HepG2 (cell line): ENCODE measurements at regions not wholly inside any gene's neighbourhood (a gene's known extent, or its start where the extent isn't known, plus 50 kb on each side); places are given as distances from the start of the nearest gene placed in this dataset.

Experiments
- ARNT2 ChIP-seq: sonication (generic); formaldehyde crosslinking; IDR thresholded peaks from 2 replicates; pipeline ENCODE4 v1.8.0; 2022; ENCODE audit warnings: mild to moderate bottlenecking, low read depth, missing genetic modification reagents, moderate library complexity
- CREB3 ChIP-seq: sonication (generic); formaldehyde crosslinking; IDR thresholded peaks from 2 replicates; pipeline ENCODE4 v1.5.0; 2020; ENCODE audit warnings: missing genetic modification reagents
- FOXA1 ChIP-seq, 2 experiments: fragments of 450-650 bp in 1 of 2; sonication (generic) in 1 of 2; formaldehyde crosslinking in 1 of 2; IDR thresholded peaks; 2 replicates each; pipeline versions ENCODE4 v1.4.0 to v1.6.1; 2016 to 2020; ENCODE audit warnings: missing genetic modification reagents in 1 of 2
- FOXJ3 ChIP-seq: sonication (generic); formaldehyde crosslinking; IDR thresholded peaks from 2 replicates; pipeline ENCODE4 v1.4.0; 2020; ENCODE audit warnings: missing genetic modification reagents, mild to moderate bottlenecking, borderline replicate concordance
- HMGXB4 ChIP-seq, 2 experiments: sonication (generic) in 1 of 2; formaldehyde crosslinking in 1 of 2; IDR thresholded peaks; 2 replicates each; pipeline versions ENCODE4 v1.4.0 to v1.6.1; 2018 to 2020; ENCODE audit warnings: missing genetic modification reagents in 2 of 2, borderline replicate concordance in 1 of 2, low read depth in 1 of 2, mild to moderate bottlenecking in 1 of 2, missing biosample characterization in 1 of 2
- NCOR1 ChIP-seq: fragments of 200-600 bp; sonication (generic); IDR thresholded peaks from 2 replicates; pipeline ENCODE4 v1.7.0; 2017; ENCODE audit warnings: antibody characterized with exemption, low read length, borderline replicate concordance
- NFYC ChIP-seq: IDR thresholded peaks from 2 replicates; pipeline ENCODE4 v1.6.1; 2016; ENCODE audit warnings: missing genetic modification reagents, missing compliant biosample characterization
- SIN3B ChIP-seq: fragments of 150-350 bp; IDR thresholded peaks from 2 replicates; pipeline ENCODE4 v1.6.1; 2014; ENCODE audit warnings: low read length
- SKI ChIP-seq: fragments of 450-650 bp; IDR thresholded peaks from one replicate; pipeline ENCODE4 v1.6.1; 2018; ENCODE audit warnings: mild to moderate bottlenecking; ENCODE audit not compliant: partially characterized antibody
- SMARCE1 ChIP-seq: fragments of 450-650 bp; IDR thresholded peaks from 2 replicates; pipeline ENCODE4 v1.6.1; 2017; ENCODE audit warnings: borderline replicate concordance
- SOX6 ChIP-seq, 2 experiments: fragments of 450-650 bp in 1 of 2; sonication (generic) in 1 of 2; formaldehyde crosslinking in 1 of 2; IDR thresholded peaks; 2 replicates each; pipeline versions ENCODE4 v1.4.0 to v1.6.1; 2017 to 2020; ENCODE audit warnings: antibody characterized with exemption in 1 of 2, mild to moderate bottlenecking in 1 of 2, missing genetic modification reagents in 1 of 2
- TCF7 ChIP-seq: sonication (generic); IDR thresholded peaks from 2 replicates; pipeline ENCODE4 v1.6.1; 2016; ENCODE audit warnings: antibody characterized with exemption, low read depth
- ZBTB42 ChIP-seq: sonication (generic); formaldehyde crosslinking; IDR thresholded peaks from 2 replicates; pipeline ENCODE4 v1.5.0; 2020; ENCODE audit warnings: mild to moderate bottlenecking, missing genetic modification reagents
- ZBTB44 ChIP-seq: sonication (generic); formaldehyde crosslinking; IDR thresholded peaks from 2 replicates; pipeline ENCODE4 v1.4.0; 2020; ENCODE audit warnings: missing genetic modification reagents
- ZNF501 ChIP-seq: sonication (generic); formaldehyde crosslinking; IDR thresholded peaks from 2 replicates; pipeline ENCODE4 v1.5.1; 2020; ENCODE audit warnings: mild to moderate bottlenecking, moderate library complexity, missing genetic modification reagents
- ZNF557 ChIP-seq: sonication (generic); formaldehyde crosslinking; IDR thresholded peaks from 2 replicates; pipeline ENCODE4 v1.4.0; 2020; ENCODE audit warnings: missing genetic modification reagents
- ZNF644 ChIP-seq: IDR thresholded peaks from 2 replicates; pipeline ENCODE4 v1.6.1; 2016; ENCODE audit warnings: low read depth
- ZNF646 ChIP-seq: sonication (generic); formaldehyde crosslinking; IDR thresholded peaks from 2 replicates; pipeline ENCODE4 v1.9.0; 2021; ENCODE audit warnings: mild to moderate bottlenecking, missing genetic modification reagents
- ZSCAN29 ChIP-seq: sonication (generic); formaldehyde crosslinking; conservative IDR thresholded peaks from 2 replicates; pipeline ENCODE4 v1.4.0; 2020; ENCODE audit warnings: mild to moderate bottlenecking, missing genetic modification reagents

GRCh38 chr2:133765658-133766057 lies 197.4 kb upstream of the NCKAP5 start (continued):
- TF ChIP-seq CREB3 (CRISPR knock-in tag): no peak
- no peak for TF ChIP-seq ZNF501
- peak; percentile 42; the same call in 1 of the 2 replicates for TF ChIP-seq TCF7
- TF ChIP-seq SMARCE1: no peak
- TF ChIP-seq ZBTB44 (CRISPR knock-in tag): no peak
- peak; percentile 42; the same call in 1 of the 2 replicates for TF ChIP-seq ZNF646 (CRISPR knock-in tag)
- no peak for TF ChIP-seq SKI
- no peak for TF ChIP-seq SIN3B
- TF ChIP-seq ARNT2 (CRISPR knock-in tag): no peak
- TF ChIP-seq FOXJ3 (CRISPR knock-in tag): peak; percentile 39; the same call in 1 of the 2 replicates
- no peak for TF ChIP-seq HMGXB4 (CRISPR knock-in tag; IDR thresholded peaks at IDR 0.05; ENCODE audit: borderline replicate concordance in 1 of 2, low read depth in 1 of 2)
- no peak for TF ChIP-seq NFYC (CRISPR knock-in tag)
- TF ChIP-seq ZNF557 (CRISPR knock-in tag): no peak
- peak; percentile 58; the same call in 1 of the 2 replicates for TF ChIP-seq ZNF644 (CRISPR knock-in tag)
- TF ChIP-seq SOX6 (IDR thresholded peaks at IDR 0.05): no peak
- peak; percentile 82 for TF ChIP-seq SOX6 (CRISPR knock-in tag; IDR thresholded peaks at IDR 0.05)
- no peak for TF ChIP-seq ZBTB42 (CRISPR knock-in tag)
- TF ChIP-seq FOXA1 (IDR thresholded peaks at IDR 0.05): no peak
- peak; percentile 88 for TF ChIP-seq FOXA1 (CRISPR knock-in tag; IDR thresholded peaks at IDR 0.05)
- TF ChIP-seq ZSCAN29 (CRISPR knock-in tag): no peak
- 0 out of 2 replicates have a peak, but pooled peaks have one; percentile 22 for TF ChIP-seq NCOR1
